ENCODE measurements at regions not wholly inside any gene's neighbourhood (a gene's known extent, or its start where the extent isn't known, plus 50 kb on each side); places are given as distances from the start of the nearest gene placed in this dataset.

DNA sequence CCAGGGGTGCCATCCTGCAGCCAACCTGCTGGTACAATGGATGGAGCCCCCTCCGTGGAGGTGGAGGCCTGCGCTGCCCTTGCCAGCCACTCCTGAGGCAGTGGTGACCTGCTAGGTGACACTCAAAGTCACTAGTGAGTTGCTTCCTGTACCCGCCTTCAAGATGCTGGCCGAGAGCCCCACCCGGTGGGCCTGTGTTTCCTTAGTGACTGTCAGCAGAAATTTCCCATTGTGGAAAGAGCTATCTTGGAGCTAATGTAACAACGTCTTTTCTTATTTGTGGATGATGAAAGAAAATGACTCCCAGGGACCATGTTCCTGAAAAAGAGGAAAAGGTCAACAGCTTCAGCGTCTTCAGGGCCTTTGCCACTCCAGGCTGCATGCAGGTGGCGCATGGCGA, 117.0 kb upstream of the BOD1 start:
- no peaks in the 10 kb centered on the region for H3K27me3 ChIP-seq
- intact Hi-C loops (cut with DNase I; ENCODE audit: low total_unique reads), result no loop called here
- H3K27ac ChIP-seq, result no peak overlapping the region
- WGBS, 2 donors (ENCODE audit: low coverage in 1 of 2), result 74% methylated on average over 9 of the region's 9 CpGs; no CpG with 5 or more reads in 1 of the 2 donors
- H3K4me1 ChIP-seq, result peaks cover 0 to 7% (median 3%) of the 10 kb centered on the region in 4 donors
- TF ChIP-seq POLR2AphosphoS5 (IDR thresholded peaks at IDR 0.05) (no peak), POLR2A (IDR thresholded peaks at IDR 0.05) (no peak), EP300 (IDR thresholded peaks at IDR 0.05; ENCODE audit: low read depth) (no peak), CTCF (IDR thresholded peaks at IDR 0.05) (no peak)
- in situ Hi-C loops (cut with MboI; ENCODE audit: low pct_ligation_motif_present in 1 of 4, low pct_unique_long_range_greater_than_20kb in 1 of 4, low sequenced_read_pairs in 3 of 4), result no loop called here
- DNase-seq, result no peak
- no peaks in the 10 kb centered on the region for H3K36me3 ChIP-seq
- H3K9me3 ChIP-seq, result no peaks in the 10 kb centered on the region
- H3K4me3 ChIP-seq, result no peak overlapping the region

GRCh38 chr5:173733831-173734501, 117.5 kb upstream of the BOD1 start:
- H3K4me1 ChIP-seq, result peaks cover 0 to 7% (median 3%) of the 10 kb centered on the region in 4 donors
- no peaks in the 10 kb centered on the region for H3K36me3 ChIP-seq
- WGBS, 2 donors (ENCODE audit: low coverage in 1 of 2), result 78% methylated on average over 18 of the region's 18 CpGs; no CpG with 5 or more reads in 1 of the 2 donors
- H3K9me3 ChIP-seq, result no peaks in the 10 kb centered on the region
- no peak overlapping the region for H3K4me3 ChIP-seq
- peak overlapping the region in 2 of 4 donors; percentile 6 to 53 for H3K27ac ChIP-seq
- in situ Hi-C loops (cut with MboI; ENCODE audit: low pct_ligation_motif_present in 1 of 4, low pct_unique_long_range_greater_than_20kb in 1 of 4, low sequenced_read_pairs in 3 of 4), result no loop called here
- peak; percentile 40 for DNase-seq
- H3K27me3 ChIP-seq, result no peaks in the 10 kb centered on the region
- TF ChIP-seq EP300 (IDR thresholded peaks at IDR 0.05; ENCODE audit: low read depth), result no peak
- peak in 1 of 3 donors; percentile 8 for TF ChIP-seq POLR2AphosphoS5 (IDR thresholded peaks at IDR 0.05)
- intact Hi-C loops (cut with DNase I; ENCODE audit: low total_unique reads), result no loop called here

DNA sequence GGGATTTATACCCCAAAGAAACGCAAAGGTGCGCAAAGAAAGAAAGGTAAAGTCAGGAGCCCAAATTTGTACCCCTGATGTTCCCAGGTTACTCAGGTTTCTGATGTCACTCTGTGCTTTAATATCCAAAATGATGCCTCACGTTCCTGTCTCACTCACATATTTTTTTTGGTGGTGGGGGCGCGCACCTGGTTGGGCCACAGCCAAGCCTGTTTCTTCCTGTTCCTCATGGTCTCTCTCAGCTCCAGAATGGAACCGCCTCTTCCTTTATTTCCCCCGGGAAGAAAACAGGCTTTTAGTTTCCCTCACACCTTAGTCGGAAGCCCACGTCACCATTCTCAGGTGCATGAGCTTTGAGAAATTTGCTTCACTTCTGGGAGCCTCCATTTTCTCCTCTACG, 118.3 kb upstream of the BOD1 start:
- WGBS, 2 donors (ENCODE audit: low coverage in 1 of 2), result 68 to 78% methylated on average over 8 to 10 of the region's 10 CpGs
- Histone ChIP-seq H3K4me3 (no peak overlapping the region), H3K36me3 (no peaks in the 10 kb centered on the region), H3K27me3 (no peaks in the 10 kb centered on the region), H3K4me1 (peaks cover 0 to 7% (median 3%) of the 10 kb centered on the region in 4 donors), H3K27ac (peak overlapping the region in 2 of 4 donors; percentile 6 to 53), H3K9me3 (no peaks in the 10 kb centered on the region)
- in situ Hi-C loops (cut with MboI; ENCODE audit: low pct_ligation_motif_present in 1 of 4, low pct_unique_long_range_greater_than_20kb in 1 of 4, low sequenced_read_pairs in 3 of 4), result no loop called here
- DNase-seq, result no peak
- TF ChIP-seq EP300 (IDR thresholded peaks at IDR 0.05; ENCODE audit: low read depth) (no peak), CTCF (IDR thresholded peaks at IDR 0.05) (no peak), POLR2AphosphoS5 (IDR thresholded peaks at IDR 0.05) (no peak), POLR2A (IDR thresholded peaks at IDR 0.05) (no peak)
- intact Hi-C loops (cut with DNase I; ENCODE audit: low total_unique reads), result no loop called here

DNA sequence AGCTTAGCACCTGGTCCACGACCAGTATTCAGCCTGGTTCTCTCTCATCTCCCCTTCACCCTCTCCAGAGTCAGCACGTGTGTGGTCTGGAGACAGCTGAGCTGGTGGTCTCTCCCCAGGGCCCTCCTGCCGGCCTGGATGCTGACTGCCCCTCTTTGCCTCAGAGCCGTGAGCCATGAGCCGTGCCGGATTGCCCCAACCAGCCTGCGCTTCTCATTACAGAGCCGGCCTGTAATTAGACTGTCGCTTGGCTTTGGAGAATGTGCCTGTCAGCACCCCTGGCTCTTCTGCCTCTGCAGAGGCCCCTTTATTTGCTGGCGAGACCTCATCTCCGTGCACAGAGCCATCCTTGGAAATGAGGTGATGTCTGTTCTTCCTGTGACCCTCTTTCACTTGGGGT, 118.7 kb upstream of the BOD1 start:
- Histone ChIP-seq H3K4me1 (peaks cover 0 to 7% (median 3%) of the 10 kb centered on the region in 4 donors), H3K4me3 (no peak overlapping the region), H3K27me3 (no peaks in the 10 kb centered on the region), H3K36me3 (no peaks in the 10 kb centered on the region), H3K9me3 (no peaks in the 10 kb centered on the region), H3K27ac (no peak overlapping the region)
- intact Hi-C loops (cut with DNase I; ENCODE audit: low total_unique reads), result no loop called here
- WGBS, 2 donors (ENCODE audit: low coverage in 1 of 2), result 61 to 80% methylated on average over 1 to 11 of the region's 11 CpGs
- no peak for DNase-seq
- no peak for TF ChIP-seq POLR2AphosphoS5 (IDR thresholded peaks at IDR 0.05)
- TF ChIP-seq POLR2A (IDR thresholded peaks at IDR 0.05), result no peak
- no peak for TF ChIP-seq CTCF (IDR thresholded peaks at IDR 0.05)
- in situ Hi-C loops (cut with MboI; ENCODE audit: low pct_ligation_motif_present in 1 of 4, low pct_unique_long_range_greater_than_20kb in 1 of 4, low sequenced_read_pairs in 3 of 4), result no loop called here

DNA sequence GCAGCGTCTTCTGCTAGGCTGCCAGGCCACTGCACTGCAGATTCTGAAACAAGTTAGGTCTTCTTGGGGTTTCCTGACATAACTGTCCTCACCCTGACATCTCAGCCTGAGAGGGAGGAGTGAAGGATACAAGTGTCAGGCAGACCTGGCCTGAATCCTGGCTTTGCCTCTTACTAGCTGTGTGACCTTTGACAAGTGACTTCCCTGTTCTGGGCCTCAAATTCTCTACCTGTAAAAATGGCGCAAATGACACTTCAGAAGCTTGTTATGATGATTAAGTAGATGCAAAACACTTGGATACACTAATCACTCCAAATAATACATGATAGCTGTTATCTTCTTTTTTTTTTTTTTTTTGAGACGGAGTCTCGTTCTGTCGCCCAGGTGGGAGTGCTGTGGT, 119.2 kb upstream of the BOD1 start:
- peaks cover 0 to 7% (median 3%) of the 10 kb centered on the region in 4 donors for H3K4me1 ChIP-seq
- in situ Hi-C loops (cut with MboI; ENCODE audit: low pct_ligation_motif_present in 1 of 4, low pct_unique_long_range_greater_than_20kb in 1 of 4, low sequenced_read_pairs in 3 of 4), result no loop called here
- intact Hi-C loops (cut with DNase I; ENCODE audit: low total_unique reads), result no loop called here
- H3K27ac ChIP-seq, result no peak overlapping the region
- TF ChIP-seq EP300 (IDR thresholded peaks at IDR 0.05; ENCODE audit: low read depth) (no peak), CTCF (IDR thresholded peaks at IDR 0.05) (no peak), POLR2A (IDR thresholded peaks at IDR 0.05) (no peak), POLR2AphosphoS5 (IDR thresholded peaks at IDR 0.05) (no peak)
- no peaks in the 10 kb centered on the region for H3K27me3 ChIP-seq
- H3K4me3 ChIP-seq, result no peak overlapping the region
- WGBS, 2 donors (ENCODE audit: low coverage in 1 of 2), result 90 to 91% methylated on average over 3 to 5 of the region's 5 CpGs
- no peaks in the 10 kb centered on the region for H3K36me3 ChIP-seq
- DNase-seq, result no peak
- no peaks in the 10 kb centered on the region for H3K9me3 ChIP-seq

All from transverse colon (tissue), 4 donors.